ENCODE measurements at regions not wholly inside any gene's neighbourhood (a gene's known extent, or its start where the extent isn't known, plus 50 kb on each side); places are given as distances from the start of the nearest gene placed in this dataset.

DNA sequence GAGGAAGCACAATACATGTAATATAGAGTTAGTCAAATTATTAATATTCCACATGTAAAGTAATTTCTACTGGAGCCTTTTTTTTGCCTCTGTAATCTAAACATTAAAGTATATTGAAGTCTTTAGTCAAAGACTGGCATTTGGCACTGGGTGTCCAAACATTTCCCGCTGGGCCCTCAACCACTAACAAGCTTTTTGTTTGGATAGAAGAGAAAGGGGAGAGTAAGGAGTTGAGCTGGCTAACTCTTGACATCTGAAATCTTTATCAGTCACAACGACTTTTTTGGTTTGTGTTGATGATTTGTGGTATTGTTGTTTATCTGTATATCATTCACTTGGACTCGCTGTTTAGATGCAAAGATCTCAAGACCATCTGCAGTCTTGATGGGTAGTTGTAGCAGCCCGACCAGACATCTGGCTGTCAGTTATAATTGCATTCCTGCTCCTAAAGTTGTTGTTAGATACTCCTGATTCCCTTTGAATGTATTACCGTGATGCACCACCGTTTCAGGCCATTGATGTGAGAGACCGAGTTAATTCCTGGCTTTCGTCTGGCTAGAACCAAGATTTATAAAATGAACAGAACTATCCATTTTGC is 379.6 kb downstream of the MTX2 start:
- Histone ChIP-seq H3K36me3 (ENCODE audit: control insufficient read depth, insufficient read depth, low read length) (no peaks in the 10 kb centered on the region), H3K27me3 (ENCODE audit: control insufficient read depth, insufficient read depth, low read length) (peaks cover 1% of the 10 kb centered on the region), H3K4me3 (ENCODE audit: low read depth, low read length) (no peak overlapping the region)
- ChIA-PET POLR2A (no interaction called here), CTCF (interaction anchor here (2.7 to 7.0 kb wide), 2 partner anchors 509 to 522 kb away, joined by 12 to 72 read pairs; no protein-coding TSS in a partner anchor)
- TF ChIP-seq, protein P1, sequence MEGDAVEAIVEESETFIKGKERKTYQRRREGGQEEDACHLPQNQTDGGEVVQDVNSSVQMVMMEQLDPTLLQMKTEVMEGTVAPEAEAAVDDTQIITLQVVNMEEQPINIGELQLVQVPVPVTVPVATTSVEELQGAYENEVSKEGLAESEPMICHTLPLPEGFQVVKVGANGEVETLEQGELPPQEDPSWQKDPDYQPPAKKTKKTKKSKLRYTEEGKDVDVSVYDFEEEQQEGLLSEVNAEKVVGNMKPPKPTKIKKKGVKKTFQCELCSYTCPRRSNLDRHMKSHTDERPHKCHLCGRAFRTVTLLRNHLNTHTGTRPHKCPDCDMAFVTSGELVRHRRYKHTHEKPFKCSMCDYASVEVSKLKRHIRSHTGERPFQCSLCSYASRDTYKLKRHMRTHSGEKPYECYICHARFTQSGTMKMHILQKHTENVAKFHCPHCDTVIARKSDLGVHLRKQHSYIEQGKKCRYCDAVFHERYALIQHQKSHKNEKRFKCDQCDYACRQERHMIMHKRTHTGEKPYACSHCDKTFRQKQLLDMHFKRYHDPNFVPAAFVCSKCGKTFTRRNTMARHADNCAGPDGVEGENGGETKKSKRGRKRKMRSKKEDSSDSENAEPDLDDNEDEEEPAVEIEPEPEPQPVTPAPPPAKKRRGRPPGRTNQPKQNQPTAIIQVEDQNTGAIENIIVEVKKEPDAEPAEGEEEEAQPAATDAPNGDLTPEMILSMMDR (IDR thresholded peaks at IDR 0.05; ENCODE audit: insufficient read depth, low read depth, low read length) = no peak
- DNase-seq (ENCODE audit: low read depth) = no peak

DNA sequence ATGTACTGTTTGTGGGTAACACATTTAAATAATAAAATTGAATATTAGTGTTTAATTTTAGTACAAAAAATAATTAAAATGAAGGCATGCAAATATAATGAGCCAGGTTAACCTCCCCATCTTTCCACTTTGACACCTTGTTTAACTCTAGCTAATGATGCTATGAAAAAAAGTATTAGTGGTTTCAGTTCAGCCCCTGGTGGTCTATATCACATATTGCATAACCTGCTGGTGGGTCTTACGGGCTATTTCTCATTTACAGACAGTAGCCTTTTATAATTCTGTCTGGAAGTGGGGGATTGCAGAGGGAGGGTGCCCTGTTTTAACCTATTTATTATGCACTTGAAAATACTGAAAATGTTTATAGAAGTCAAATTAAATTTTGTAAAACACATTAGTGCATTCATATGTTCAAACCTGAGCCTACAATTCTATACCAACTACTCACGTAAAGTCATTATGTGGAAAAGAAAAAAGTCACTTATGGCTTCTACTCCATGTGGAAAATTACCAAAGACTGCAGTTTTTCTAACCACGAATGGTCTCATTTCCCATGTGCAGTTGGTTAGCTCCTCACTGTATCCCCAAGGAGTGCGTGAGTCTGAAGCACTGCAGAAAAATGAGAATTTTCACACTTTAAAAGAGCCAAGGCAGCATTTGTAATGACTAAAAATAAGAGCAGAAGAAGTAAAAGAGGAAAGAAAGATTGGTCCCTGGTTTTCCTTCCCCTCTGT is 381.0 kb downstream of the MTX2 start:
- H3K36me3 ChIP-seq (ENCODE audit: control insufficient read depth, insufficient read depth, low read length) = no peaks in the 10 kb centered on the region
- TF ChIP-seq, protein P1 (IDR thresholded peaks at IDR 0.05; ENCODE audit: insufficient read depth, low read depth, low read length) = no peak
- no peak for DNase-seq (ENCODE audit: low read depth)
- ChIA-PET POLR2A (no interaction called here), CTCF (interaction anchor here (0.6 to 7.0 kb wide), 10 partner anchors 7 to 527 kb away, joined by 3 to 149 read pairs (median 16); partner anchors contain the start of gene HOXD8)
- no peak overlapping the region for H3K4me3 ChIP-seq (ENCODE audit: low read depth, low read length)
- peaks cover 1% of the 10 kb centered on the region for H3K27me3 ChIP-seq (ENCODE audit: control insufficient read depth, insufficient read depth, low read length)

DNA sequence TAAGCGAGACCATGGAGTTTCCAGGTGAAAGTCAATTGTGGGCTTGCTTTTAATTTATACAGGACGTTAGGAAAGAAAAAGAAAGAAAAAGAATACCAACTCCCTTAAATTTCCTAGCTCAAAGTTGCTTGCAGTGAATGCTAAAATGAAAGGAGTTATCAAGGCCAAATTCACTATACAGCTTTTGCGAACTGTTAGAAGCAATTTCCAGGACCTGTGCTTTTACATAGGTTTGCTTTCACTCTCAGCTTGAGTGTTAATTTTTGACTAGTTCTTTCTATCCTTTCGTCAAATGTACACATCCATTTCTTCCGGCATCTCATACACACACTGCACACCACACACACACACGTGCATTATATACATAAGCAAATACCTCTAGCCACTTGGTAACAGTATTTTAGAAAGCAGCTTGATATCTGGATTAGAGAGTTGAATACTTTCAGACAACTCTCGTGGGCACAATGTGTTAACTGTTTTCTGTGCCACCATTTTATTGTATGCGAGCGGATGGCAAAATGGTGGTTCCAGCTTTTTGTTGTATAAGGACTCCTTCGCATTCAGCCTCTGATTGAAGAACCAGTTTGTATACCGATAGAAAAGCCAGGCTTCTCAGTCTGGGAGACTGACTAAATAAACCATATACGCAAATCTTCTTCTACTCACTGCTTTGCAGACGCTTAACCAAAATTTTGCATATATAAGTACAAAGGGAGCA is 381.8 kb downstream of the MTX2 start:
- ChIA-PET POLR2A (no interaction called here), CTCF (interaction anchor here (0.6 to 7.0 kb wide), 17 partner anchors 8 to 566 kb away, joined by 3 to 149 read pairs (median 6); partner anchors contain the start of gene HOXD8)
- TF ChIP-seq, protein P1 (IDR thresholded peaks at IDR 0.05; ENCODE audit: insufficient read depth, low read depth, low read length) = no peak
- DNase-seq (ENCODE audit: low read depth) = no peak
- peaks cover 1% of the 10 kb centered on the region; the same call in 1 of the 2 replicates for H3K27me3 ChIP-seq (ENCODE audit: control insufficient read depth, insufficient read depth, low read length)
- no peaks in the 10 kb centered on the region for H3K36me3 ChIP-seq (ENCODE audit: control insufficient read depth, insufficient read depth, low read length)
- no peak overlapping the region for H3K4me3 ChIP-seq (ENCODE audit: low read depth, low read length)

DNA sequence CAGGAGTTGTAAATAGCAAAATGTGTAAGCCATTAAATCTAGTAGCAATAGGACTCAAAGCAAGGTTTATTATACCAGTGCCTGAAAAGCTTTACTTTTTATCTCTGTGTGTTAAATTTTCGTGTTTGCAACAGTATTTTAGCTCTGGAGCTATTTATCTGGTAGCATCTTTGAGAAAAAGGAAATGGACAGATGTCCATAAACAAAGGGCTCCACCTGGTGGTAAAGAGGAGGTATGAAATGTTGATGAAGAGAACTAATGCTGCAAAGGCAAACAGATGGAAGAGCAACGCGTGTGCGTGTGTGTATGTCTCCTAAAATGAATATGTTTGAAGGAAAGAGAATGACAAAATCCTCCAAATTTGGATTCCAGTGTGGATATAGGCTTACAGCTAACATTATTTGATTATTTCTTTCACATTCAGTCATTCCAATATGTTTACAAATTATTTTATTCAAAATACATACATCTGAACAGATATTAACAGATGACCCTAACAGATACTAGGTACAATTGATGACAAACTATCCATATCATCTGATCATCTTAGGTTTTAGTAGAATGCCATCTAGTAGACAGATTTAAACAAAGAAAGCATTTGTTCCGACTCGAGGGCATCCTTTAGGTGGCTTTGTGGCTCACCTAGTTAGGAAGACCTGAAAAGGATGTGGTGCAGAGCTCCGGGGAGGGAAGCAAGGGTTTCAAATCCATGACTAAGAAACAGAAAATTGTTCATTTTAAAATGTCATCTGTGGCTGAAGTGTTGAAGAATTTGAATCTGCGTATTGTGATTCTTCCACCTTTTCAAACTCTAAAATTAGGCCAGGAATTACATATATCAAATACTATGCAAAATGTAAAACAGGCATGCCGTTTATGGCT is 383.3 kb downstream of the MTX2 start:
- Histone ChIP-seq H3K4me3 (ENCODE audit: low read depth, low read length) (no peak overlapping the region), H3K36me3 (ENCODE audit: control insufficient read depth, insufficient read depth, low read length) (no peaks in the 10 kb centered on the region), H3K27me3 (ENCODE audit: control insufficient read depth, insufficient read depth, low read length) (no peaks in the 10 kb centered on the region; the same call in 1 of the 2 replicates)
- CTCF ChIA-PET = interaction anchor here (0.7 to 7.0 kb wide), 26 partner anchors 9 to 867 kb away, joined by 3 to 149 read pairs (median 4); partner anchors contain the start of gene HOXD8
- POLR2A ChIA-PET = no interaction called here
- no peak for DNase-seq (ENCODE audit: low read depth)
- TF ChIP-seq, protein P1 (IDR thresholded peaks at IDR 0.05; ENCODE audit: insufficient read depth, low read depth, low read length) = peak; percentile 71
